IPS DF 4.7 (cell line): ENCODE measurements at regions not wholly inside any gene's neighbourhood (a gene's known extent, or its start where the extent isn't known, plus 50 kb on each side); places are given as distances from the start of the nearest gene placed in this dataset.

ENCODE experiments used
- DNase-seq: peaks from one replicate; pipeline ENCODE4 v3.0.0-alpha.2; 2013; ENCODE audit warnings: low spot score; ENCODE audit errors: extremely low read depth

DNA sequence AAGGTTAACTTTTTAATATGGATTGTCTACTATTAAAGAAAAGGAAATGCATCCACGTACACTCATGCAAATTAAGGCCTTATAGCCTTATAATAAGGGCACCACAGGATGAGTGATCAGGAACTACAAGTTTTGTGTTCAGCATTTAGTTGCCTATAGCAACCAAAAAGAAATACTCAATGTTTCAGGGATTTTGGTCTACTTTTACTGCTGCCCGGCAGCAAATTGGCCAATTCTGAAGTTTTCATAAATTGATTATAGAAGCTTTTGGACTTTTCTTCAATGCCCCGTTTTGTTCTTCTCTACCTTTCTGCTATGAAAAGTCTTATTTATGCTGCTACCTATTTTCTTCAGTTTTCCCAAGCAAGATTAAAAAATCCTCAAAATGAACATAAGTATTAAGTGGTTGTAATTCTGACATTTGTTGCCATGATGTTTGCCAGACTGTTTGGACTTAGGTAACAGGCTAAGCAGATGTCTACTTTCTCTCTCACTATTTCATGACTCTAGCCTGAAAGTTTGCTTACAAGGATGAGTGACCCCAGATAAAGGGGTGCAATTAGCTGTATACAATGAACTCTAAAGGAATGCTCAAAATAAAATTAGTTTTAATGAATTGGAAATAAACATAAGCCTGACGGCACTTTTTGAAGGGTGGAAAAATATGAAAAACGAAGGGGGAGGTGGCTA is 391.5 kb upstream of the DAB2 start:
- no peak for DNase-seq

DNA sequence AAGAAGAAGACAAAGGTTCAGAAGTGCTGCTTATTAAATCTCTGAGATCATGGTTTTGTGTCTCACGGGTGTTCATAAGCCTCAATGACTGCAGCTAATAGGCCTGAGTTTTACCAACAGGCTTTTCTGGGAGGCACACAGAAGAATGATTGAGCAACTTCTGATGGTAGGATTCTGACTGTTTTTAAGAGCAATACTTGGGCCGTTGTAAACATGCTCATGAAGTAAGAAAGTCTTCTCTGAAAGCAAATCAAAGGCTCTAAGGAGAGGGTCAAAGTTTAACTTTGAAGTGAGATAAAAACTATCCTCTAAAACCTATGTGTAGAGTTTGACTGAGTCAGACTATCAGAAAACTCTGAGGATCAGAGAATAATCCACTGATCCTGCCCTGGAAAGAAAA is 390.9 kb upstream of the DAB2 start:
- no peak for DNase-seq

DNA sequence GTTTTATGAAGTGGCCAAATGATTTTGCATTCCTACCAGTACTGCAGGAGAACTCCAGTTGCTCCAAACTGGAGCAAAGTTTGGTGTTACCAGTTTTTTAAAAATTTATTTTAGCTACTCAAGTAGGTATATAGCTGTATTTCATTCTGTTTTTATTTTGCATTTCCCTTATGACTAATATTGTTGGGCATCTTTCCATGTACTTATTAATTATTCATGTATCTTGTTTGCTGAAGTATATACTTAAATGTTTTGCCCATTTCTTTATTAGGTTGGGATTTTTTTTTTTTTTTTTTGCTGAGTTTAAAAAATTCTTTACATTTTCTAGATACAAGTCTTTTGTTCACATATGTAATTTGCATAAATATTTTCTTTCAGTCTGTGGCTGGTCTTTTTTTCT is 386.6 kb upstream of the DAB2 start:
- DNase-seq = no peak

DNA sequence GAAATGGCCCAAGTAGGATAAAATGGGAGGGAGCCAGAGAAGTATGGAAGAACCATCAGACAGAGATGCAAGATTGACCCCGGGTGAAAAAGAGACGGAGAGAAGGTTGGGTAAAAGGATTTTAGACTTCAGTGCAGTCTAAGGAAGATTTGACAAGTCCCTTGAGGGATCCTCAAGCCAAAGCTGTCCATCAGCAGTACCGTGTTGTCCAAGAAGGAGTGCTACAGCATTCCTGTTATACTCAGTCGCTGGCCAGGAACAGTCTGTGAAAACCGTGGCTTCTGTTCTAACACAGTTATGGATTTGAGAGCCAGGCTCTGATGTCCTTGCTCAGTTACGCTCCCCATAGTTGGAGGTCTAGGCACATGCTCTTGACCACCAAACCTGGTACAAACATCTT is 383.9 kb upstream of the DAB2 start:
- DNase-seq = no peak

DNA sequence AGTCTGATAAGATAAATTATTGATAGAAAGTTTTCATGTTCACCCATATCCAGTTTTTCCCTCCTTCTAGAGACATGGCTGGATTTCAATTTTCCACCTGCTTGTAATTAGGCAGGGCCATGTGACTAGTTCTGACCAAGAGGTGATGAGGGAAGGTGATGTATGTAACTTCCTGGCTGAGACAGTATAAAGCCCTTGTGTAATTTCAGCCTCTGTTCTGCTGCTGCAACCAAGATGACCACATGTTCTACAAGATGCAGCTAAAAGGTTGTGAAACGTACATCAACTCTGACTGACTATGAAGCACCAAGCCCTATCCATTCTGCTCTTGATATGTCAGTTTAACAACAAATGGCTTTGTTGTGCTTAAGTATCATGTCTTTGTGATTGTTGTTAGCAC is 376.5 kb upstream of the DAB2 start:
- no peak for DNase-seq

DNA sequence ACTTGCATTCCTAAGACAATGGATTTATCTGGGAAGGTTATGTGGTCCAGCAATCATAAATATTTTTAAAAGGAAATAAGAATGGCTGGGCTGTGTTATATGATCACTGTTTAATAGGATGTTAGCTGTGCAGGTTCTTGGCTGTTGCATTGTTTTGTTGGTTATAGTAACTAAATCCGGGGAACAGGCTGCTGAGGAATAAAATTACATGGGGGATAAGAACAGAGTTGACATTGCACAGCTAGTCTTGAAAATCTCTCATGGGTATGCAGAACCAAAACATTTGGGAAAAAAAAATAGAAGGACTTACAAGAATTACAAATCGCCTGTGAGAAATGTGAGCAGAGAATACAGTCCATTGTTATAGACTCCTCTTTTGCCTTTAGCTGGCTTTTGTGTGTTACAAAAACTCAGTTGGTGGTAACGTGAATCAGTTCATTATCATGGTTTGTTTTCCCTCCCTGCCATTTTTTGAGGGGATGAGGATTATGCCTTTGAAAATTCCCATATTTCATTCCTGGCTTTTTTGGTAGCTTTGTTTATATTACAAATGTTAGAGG is 375.3 kb upstream of the DAB2 start:
- no peak for DNase-seq

DNA sequence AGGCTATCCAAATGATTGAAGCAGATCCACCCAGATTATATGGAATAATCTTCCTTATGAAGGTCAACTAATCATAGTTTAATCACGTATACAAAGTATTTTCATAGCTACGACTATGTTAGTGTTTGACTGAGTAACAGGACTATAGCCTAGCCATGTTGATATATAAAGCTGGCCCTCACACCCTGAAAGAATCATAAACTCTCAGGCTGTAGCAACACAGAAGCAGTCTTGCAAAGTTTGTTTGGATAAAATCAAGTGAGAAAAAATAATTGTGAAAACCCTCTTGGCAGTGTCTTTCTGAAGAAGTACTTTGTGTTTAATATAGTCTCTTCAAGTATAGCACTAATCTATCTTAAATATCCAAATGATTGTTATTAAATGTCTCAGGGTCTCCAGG is 374.5 kb upstream of the DAB2 start:
- no peak for DNase-seq

DNA sequence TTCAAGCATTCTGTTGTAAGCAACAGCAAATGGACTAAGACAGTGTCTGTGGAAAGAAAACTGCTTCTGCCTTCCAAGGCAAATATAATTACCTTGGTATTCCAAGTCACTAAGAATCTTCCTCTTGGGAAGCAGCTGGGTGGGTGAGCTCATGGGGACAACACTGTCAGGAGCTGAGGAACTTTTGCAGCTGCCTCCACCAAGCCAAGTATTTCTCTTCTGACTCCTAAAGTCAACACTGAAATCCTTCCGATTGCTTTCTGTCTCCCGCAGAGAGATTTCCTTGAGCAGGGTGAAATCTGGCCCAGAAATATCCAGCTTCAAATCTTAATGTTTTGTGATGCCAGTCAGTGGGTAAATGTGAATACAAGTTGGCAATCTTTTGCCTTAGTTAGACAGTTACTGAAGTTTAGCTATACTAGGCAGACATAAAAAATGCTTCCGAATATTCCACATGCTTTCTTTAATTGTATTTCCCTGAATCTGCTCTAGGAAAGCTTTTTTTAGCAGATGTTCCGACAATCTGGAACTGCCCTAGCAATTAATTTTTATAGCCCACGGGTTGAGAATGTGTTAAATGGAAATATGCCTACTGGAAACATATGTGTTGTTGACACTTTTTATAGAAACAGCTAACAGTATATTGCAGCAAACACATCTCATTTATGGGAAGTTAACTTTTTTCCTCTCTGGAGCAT is 369.9 kb upstream of the DAB2 start:
- DNase-seq = no peak

DNA sequence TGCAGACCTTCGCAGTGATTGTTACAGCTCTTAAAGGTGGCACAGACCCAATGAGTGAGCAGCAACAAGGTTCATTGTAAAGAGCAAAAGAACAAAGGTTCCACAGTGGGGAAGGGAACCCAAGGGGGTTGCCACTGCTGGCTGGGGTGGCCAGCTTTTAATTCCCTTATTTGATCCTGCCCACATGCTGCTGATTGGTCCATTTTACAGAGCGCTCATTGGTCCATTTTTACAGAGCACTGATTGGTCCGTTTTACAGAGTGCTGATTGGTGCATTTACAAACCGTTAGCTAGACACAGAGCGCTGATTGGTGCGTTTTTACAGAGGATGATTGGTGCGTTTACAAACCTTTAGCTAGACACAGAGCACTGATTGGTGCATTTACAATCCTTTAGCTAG is 360.6 kb upstream of the DAB2 start:
- no peak for DNase-seq

DNA sequence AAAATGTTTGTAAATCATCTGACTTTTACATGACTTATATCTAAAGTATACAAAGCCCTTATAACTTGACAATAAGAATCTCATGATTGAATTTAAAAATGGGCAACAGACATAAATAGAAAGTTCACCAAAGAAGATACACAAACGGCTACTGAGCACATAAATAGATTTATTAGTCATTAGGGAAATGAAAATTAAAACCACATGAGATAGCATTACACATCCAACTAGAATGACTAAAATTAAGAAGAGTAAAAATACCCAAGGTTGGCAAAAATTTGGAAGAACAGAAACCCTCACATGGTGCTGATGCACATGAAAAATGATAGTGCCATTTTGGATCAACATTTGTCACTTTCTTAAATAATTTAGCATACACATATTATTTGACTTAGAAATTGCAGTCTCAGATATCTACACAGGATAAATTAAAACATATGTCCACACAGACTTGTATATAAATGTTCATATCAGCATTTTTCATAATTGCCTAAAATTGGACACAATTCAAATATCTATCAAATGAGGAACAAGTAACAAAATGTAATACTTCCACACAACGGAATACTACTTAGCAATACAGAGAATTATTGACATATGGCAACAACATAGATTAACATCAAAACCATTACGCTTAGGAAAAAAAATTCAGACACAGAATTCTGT is 359.1 kb upstream of the DAB2 start:
- no peak for DNase-seq

DNA sequence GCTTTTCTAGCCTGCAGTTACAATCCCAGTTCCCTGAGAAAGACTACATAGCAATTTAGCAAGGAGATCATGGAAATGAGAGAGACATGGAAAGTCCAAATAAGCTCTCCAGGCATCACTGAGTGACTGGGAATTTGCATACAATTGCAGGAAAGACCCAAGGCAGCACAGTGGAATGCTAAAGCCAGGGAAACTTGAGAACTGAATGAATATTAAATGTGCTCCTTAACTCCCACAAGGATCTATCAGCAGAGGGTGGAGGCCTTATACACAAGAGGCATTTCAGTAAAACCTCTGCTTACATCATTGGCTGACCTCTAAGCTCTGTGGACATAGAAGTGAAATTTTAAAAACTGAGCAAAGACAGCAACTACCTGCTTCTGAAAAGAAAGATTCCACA is 355.6 kb upstream of the DAB2 start:
- no peak for DNase-seq

DNA sequence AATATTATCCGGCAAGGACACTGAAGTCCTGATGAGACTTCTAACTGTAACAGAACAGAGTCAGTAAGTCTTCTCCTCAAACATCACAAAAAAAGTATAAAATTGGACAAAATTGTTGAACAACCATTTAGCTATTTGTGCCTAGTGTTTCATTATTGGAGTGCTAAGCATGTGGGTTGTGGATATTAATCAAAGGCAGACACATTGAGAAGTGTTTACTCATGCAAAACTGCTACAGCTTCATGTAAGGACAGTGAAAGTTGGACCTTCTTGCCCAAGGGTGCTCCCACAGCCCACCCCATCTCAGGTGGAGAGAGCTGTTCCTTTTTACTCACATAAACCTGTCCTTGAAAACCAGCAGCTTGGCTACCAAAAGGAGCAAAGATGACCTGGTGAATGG is 355.1 kb upstream of the DAB2 start:
- DNase-seq = no peak

DNA sequence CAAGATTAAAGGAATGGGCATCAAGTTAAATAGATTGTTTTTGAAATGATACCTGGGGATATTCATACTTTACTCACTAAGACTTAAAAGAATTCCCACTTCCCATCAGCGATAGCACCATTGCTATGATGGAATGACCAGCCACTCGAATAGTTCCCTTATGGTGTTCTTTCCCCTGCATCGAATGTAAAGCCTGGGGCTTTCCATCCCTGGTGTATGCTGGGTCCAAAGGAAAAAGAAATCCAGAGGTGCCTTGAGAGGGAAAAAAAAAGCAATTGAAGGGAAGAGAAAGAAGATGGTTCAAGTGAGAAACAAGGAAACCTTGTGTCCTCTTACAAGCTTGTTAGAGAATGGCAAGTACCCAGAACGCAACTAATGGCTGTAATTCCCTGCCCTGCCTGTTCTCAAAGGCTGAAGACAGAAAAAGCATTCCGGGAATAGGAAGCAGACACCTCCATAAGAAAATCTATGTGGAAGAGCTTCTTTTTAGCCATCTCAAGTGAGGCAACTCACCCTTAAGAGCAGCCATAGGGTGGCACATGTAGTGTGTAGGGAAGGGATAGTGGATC is 351.1 kb upstream of the DAB2 start:
- DNase-seq = no peak

DNA sequence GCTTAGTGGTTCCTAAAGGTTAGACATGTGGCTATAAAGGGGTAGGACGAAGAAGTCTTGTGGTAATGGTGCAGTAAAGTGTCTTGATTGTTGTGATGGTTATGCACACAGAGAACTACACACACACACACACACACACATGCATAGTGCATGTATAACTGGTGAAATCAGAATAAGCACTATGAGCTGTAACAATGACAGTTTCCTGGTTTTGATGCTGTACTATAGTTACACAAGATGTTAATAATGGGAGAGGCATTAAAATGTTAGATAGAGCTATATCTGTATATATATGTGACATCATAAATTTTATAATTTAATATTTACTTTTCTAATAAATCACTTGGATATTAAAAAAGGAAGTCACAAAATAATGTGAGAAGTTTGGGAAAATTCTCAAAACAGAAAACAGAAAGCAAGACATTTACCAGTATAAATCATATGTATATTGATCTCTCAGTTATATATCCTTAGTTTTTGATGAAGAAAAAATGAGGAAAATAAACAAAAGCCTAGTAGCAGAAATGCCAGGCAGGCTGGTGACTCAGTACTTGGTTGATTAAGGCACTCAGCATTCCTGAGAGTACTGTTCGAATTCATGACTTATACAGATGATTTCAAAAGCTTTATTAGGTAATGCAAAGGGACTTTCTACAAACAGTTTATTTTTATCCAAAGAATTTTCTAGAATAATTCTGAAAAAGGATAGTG is 350.5 kb upstream of the DAB2 start:
- DNase-seq = no peak

DNA sequence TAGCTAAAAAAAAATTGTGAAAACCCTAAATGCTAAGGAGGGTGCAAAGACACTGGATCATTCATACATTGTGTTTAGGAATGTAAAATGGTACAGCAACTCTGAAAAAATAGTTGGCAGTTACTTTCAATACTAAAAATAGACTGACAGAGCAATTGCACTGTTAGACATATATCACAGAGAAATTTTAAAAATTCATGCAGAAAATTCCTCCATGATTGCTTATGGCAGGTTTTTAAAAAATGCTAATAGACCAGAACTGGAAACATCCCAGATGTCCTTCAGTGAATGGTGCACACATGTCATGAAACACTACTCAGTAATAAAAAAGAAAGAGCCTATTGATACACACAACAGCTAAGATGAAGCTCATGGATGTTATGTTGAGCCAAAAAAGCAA is 349.8 kb upstream of the DAB2 start:
- DNase-seq = no peak

DNA sequence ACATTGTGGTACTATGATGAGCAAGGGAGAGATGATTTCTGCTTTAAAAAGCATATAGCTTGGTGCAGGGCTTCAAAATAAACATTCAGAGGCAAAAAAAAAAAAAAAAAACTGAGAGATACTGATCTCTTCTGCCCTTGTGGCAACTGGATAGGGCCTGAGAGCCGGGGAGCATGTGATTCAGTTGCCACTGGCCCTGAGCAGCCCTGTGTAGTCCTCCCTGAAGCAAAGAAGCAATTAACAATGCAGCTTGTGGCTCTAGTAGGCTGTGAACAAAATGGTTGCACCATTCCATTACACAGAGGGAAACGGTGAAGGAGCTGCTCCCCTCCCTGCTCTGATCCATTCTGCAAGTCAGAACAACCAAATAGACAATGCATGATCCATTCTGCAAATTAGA is 347.5 kb upstream of the DAB2 start:
- DNase-seq = no peak

DNA sequence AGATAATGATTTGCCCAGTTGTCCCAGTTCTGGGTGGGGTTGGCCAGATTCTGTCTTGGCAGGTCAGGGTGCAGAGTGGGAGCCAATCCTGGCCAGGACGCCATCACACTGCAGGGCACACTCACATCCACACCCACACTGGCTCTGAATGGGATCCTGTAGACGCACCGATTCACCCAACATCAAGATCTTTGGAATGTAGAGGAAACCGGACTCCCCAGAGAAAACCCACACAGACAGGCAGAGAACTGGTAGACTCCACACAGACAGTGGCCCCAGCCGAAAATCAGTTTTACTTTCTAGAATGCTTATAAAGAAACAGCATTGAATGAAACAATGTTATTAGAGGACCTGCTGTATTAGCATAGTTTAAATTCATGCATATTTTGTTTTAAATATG is 343.1 kb upstream of the DAB2 start:
- no peak for DNase-seq

DNA sequence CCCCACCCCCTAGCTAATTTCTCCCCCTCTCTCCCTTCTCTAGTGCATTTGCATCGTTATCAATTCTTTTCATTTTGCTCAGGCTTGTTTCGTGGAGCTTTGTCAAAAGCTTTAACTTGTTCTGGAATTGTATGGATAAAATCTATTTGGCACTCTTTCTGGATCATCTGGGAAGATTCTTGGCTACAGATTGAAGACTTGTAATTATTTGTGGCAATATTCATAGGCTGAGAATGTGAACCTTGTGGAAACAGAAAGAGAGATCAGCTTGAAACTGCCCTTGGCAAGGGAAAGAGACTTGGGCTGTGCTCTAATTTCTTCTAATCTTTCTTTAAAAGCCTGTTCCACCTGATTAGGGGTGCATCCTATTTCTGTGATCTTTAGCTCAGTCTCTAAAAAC is 340.6 kb upstream of the DAB2 start:
- no peak for DNase-seq

DNA sequence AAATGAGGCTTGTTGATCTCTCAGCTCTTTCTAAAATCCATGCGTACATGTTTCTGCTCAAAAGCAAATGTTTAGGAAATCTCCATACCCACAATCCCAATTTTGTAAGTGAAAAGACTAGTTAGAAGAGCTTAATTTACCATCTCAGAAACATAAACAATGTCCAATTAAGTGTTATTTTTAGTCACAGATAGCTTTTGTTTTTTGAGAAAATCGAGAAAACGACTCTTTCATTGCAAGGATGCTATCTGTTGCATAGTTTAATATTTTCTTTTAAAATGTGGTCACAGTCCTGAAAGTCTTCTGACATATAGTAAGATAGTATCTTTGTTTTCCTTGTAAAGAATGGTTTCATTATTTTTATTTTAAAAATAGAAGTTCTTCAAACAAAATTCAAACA is 338.0 kb upstream of the DAB2 start:
- DNase-seq = no peak

DNA sequence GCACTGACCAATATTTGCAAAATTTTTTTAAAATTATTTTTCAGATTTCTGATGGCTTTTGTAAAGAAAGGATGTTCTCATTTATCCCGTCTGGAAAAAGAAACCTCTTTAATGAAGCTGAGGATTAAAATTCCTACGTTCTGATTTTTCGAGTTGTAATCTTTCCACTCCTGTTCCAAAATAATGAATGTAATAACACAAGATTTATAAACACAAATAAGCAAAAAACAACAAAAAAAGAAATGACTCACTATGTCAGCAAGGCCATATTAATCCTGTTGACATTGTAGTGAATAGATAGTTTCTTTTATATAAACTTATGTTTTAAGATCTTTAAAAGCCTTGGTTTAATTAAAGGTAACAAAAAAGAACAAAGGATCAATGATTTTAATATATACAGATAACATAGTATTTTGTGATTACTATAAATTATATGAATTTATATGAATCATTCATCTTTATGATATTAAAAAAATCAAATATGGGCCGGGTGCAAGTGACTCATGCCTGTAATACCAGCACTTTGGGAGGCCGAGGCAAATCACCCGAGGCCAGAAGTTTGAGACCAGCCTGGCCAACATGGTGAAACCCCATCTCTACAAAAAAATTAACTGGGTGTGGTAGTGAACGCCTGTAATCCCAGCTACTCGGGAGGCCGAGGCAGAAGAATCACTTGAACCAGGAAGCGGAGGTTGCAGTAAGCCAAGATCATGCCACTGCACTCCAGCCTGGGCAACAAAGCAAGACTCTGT is 336.6 kb upstream of the DAB2 start:
- no peak for DNase-seq
